GM21526 (cell line): ENCODE measurements at regions not wholly inside any gene's neighbourhood (a gene's known extent, or its start where the extent isn't known, plus 50 kb on each side); places are given as distances from the start of the nearest gene placed in this dataset.
"Not testable (repeated sequence)": the region's sequence is repeated elsewhere in the genome, so short reads cannot be mapped to it uniquely, and the experiment has no call there.

ENCODE experiments used
- ATAC-seq: cut with Tn5 transposase; IDR thresholded peaks from one replicate; pipeline ENCODE4 v1.9.1; 2021; ENCODE audit warnings: moderate library complexity; ENCODE audit not compliant: unreplicated experiment, low FRiP score

- ATAC-seq: no peak
Measured at GRCh38 chr19:27868007-27868406, 1344.9 kb downstream of the UQCRFS1 start.

- ATAC-seq: no peak
Measured at GRCh38 chr19:27865927-27866777, 1346.8 kb downstream of the UQCRFS1 start.

DNA sequence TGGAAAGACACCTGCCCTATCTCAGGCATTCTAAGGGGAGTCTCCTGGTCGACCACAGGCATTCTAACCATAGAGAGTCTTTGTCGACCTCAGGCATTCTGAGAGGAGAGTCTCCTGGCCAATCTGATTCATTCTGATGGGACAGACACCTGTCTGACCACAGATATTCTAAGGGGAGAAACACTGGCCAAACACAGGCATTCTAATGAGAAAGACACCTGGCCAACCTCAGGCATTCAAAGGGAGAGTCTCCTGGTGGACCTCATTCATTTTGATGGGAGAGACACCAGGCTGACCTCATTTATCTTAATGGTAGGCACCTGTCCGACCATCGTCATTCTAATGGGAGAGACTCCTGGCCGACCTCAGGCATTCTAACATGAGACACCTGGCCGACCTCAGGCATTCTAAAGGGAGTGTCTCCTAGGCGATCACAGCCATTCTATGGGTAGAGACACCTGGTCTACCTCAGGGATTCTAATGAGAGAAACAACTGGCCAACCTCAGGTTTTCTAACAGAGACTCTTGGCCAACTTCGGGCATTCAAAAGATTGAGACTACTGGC lies 1351.5 kb downstream of the UQCRFS1 start:
- no peak for ATAC-seq

GRCh38 chr19:27860309-27860934 lies 1352.5 kb downstream of the UQCRFS1 start:
- ATAC-seq: no peak

- ATAC-seq: no peak
Measured at GRCh38 chr19:27859689-27860088, 1353.3 kb downstream of the UQCRFS1 start.

GRCh38 chr19:27858981-27859581 lies 1353.9 kb downstream of the UQCRFS1 start:
- no peak for ATAC-seq

DNA sequence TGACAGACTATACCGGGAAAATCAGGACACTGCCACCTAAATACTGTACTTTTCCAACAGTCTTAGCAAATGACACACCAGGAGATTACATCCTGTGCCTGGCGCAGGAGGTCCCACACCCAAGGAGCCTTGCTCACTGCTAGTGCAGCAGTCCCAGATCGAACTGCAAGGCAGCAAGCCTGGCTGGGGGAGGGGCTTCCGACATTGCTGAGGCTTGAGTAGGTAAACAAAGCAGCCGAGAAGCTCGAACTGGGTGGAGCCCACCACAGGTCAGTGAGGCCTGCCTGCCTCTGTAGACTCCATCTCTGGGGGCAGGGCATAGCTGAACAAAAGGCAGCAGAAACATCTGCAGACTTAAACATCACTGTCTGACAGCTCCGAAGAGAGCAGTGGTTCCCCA lies 1360.0 kb downstream of the UQCRFS1 start:
- not testable (repeated sequence) for ATAC-seq

GRCh38 chr19:27851543-27852060 lies 1361.3 kb downstream of the UQCRFS1 start:
- ATAC-seq: no peak

- no peak for ATAC-seq
Measured at GRCh38 chr19:27851002-27851481, 1361.9 kb downstream of the UQCRFS1 start.

DNA sequence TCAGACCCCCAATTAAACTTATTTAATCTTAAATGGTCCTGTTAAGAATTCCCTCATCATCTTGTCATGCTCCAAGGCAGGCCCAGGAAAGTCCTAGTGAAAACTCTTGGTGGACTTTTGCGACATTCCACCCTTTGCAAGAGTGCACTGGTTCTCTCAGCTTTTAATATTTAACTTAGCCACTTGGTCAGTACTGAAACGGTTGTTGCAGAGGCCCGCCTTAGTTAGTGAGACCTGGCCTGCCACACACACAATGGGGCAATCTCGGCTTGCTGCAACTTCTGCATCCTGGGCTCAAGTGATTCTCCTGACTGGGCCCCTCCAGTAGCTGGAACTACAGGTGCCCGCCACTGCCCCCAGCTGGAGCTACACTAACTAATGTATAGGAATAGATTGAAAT lies 1366.0 kb downstream of the UQCRFS1 start:
- no peak for ATAC-seq

- no peak for ATAC-seq
Measured at GRCh38 chr19:27844261-27844660, 1368.7 kb downstream of the UQCRFS1 start.

GRCh38 chr19:27843861-27844260 lies 1369.1 kb downstream of the UQCRFS1 start:
- no peak for ATAC-seq

- ATAC-seq: no peak
Measured at GRCh38 chr19:27833031-27833430, 1379.9 kb downstream of the UQCRFS1 start.

DNA sequence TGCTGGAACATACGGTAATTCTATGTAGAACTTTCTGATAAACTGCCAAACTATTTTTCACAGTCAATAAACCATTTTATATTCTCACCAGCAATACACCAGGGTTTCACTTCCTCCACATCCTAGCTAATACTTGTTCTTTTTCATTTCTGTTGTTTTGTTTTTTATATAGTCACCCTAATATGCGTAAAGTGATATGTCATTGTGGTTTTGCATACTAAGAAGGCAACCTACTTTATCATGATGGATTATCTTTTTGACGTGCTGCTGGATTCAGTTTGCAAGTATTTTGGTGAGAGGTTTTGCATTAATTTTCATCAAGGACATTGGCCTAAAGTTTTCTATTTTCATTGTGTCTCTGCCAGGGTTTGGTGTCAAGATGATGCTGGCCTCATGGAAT lies 1384.1 kb downstream of the UQCRFS1 start:
- no peak for ATAC-seq

DNA sequence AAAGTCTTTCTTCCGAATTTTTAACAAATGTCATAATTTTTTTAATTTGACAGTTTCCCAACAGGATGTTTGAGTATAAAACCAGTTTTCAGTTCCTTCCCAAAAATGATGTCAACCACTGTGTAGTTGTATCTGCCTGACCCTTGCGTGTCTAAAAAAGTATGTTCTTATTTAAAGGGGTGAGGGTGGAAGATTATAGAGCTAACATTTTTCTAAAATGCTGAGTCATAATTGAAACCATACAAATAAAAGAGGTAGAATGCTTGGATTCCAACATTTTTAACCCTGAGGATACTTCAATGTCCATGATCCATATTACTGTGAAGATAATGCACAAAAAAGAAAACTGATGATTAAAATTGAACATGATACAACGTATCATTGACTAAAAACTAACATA lies 1388.8 kb downstream of the UQCRFS1 start:
- ATAC-seq: no peak

DNA sequence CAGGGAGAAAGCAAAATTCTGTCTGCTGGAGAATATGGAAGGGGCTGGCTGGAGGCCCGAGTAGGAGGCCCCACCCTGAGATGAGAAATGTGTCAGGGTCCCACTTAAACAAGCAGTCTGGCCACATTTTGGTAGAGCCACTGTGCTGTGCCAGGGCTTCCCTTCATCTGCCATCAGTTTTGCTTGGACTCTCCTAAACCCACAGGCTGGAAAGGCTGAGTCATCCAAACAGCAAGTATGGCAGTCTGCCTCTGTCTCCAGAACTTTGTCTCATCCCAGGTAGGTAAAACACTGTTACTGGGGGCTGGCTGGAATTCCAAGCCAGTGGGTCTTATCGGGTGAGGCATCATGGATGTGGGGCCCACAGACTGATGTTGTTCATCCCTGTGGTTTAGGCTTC lies 1390.6 kb downstream of the UQCRFS1 start:
- ATAC-seq: no peak

DNA sequence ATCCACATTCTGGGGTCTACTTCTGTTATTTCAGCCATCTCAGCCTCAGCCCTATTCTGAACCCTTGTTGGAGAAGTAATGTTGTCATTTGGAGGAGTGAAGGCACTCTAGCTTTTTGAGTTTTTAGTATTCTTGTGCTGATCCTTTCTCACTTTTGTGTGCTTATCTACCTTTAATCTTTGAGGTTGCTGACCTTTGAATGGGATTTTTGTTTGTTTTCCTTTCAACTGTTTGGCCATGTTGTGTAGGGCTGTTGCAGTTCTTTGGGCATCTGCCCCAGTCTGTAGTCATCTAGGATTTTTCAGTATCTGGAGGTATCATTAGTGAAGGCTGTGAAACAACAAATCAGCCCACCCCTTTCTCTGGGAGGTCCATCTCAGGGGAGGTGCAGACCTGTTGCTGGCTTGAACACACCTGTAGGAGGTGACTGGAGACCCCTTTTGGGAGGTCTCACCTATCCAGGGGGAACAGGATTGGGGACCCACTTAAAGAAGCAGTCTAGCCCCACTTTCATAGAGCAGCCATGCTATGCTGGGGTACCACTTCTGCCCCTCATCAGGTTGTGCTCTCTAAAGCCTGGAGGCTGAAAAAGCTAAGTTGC lies 1391.4 kb downstream of the UQCRFS1 start:
- no peak for ATAC-seq

DNA sequence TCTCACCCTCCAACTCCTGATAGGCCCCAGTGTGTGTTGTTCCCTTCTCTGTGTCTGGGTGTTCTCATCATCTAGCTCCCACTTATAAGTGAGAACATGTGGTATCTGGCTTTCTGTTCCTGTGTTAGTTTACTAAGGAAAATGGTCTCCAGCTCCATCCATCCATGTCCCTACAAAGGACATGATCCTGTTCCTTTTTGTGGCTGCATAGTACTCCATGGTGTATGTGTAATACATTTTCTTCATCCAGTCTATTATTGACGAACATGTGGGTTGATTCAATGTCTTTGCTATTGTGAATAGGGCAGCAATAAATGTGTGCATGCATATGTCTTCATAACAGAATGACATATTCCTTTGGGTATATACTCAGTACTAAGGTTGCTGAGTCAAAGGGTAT lies 1397.0 kb downstream of the UQCRFS1 start:
- no peak for ATAC-seq

DNA sequence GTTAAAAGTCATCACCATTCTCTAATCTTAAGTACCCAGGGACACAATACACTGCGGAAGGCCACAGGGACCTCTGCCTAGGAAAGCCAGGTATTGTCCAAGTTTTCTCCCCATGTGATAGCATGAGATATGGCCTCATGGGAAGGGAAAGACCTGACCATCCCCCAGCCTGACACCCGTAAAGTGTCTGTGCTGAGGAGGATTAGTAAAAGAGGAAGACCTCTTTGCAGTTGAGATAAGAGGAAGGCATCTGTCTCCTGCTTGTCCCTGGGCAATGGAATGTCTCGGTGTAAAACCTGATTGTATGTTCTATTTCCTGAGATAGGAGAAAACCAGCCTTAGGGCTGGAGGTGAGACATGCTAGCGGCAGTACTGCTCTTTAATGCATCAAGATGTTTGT lies 1398.1 kb downstream of the UQCRFS1 start:
- ATAC-seq: not testable (repeated sequence)

- not testable (repeated sequence) for ATAC-seq
Measured at GRCh38 chr19:27814274-27814673, 1398.7 kb downstream of the UQCRFS1 start.
